ENCODE measurements at regions not wholly inside any gene's neighbourhood (a gene's known extent, or its start where the extent isn't known, plus 50 kb on each side); places are given as distances from the start of the nearest gene placed in this dataset.
"Not testable (repeated sequence)": the region's sequence is repeated elsewhere in the genome, so short reads cannot be mapped to it uniquely, and the experiment has no call there.

DNA sequence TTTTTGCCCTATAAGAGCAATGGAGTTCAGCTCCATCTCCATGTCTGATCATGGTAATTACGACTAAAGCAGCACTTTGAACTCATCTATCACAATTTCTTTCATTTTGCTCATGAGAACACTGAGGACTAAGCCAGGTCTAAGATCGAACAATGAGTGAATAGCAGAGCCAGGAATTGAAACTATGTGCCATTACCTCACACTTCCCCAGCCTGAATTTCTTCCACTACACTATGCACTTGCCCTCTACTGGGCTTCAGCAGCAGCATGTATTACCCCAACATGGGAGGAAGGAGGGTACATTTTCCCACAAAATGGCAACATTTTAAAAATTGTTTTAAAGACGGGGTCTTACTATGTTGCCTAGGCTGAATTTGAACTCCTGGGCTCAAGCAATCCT lies 274.7 kb upstream of the FGF13 start:
- no peak overlapping the region for H3K4me3 ChIP-seq
- no peak overlapping the region for H3K27ac ChIP-seq

DNA sequence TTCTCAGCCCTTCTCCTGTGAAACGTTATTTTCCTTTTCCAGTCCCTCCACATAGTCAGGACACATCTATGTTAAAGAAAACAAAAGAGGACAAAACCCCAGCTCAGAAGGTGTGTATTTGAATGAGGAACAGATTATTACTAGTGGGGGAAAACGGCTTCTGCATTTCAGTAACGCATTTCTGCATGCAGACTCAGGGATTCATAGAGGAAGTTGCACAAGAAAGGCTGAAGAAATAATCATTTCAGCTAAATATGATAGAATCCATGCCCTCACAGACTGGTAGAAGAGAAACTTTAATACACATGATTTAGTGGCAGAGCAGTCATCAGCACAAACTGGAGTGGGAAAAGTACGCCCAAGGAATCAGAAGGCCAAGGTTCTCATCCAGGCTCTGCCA lies 270.8 kb upstream of the FGF13 start:
- no peak overlapping the region for H3K27ac ChIP-seq
- H3K4me3 ChIP-seq: no peak overlapping the region

DNA sequence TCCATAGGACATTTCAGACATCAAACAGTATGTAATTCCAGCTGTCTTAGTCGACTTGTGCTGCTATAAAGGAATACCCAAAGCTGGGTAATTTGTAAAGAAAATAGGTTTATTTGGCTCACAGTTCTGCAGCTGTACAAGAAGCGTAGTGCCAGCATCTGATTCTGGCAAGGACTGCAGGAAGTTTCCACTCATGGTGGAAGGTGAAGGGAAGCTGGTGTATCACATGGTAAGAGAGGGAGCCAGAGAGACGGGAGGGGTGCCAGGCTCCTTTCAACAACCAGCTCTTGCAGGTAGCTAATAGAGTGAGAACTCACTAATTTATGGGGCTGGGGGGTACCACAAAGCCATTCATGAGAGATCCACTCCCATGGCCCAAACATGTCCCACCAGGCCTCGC lies 253.0 kb upstream of the FGF13 start:
- Histone ChIP-seq H3K27ac (no peak overlapping the region), H3K4me3 (no peak overlapping the region)

DNA sequence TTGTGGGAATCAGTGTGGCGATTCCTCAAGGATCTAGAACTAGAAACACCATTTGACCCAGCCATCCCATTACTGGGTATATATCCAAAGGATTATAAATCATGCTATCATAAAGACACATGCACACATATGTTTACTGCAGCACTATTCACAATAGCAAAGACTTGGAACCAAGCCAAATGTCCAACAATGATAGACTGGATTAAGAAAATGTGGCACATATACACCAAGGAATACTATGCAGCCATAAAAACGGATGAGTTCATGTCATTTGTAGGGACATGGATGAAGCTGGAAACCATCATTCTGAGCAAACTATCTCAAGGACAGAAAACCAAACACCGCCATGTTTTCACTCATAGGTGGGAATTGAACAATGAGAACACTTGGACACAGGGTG lies 250.9 kb upstream of the FGF13 start:
- not testable (repeated sequence) for H3K27ac ChIP-seq, H3K4me3 ChIP-seq

DNA sequence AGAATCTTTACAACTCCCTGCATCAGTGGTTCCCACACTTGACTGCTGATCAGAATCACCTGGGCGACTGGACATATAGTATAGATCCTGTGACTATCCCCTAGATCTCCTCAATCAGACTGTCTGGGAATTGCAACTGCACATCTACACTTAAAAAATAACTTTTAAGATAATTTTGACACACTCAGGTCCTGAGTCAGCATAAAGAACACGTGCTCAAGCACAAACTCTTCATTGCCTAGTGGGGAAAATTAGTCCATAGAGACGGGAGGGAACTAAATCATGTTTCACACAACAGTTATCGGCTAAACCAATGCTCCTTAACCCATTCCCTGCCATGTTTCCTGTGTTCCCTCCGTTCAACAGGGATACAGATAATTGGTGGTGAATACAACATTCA lies 243.5 kb upstream of the FGF13 start:
- Histone ChIP-seq H3K27ac (no peak overlapping the region), H3K4me3 (no peak overlapping the region)

DNA sequence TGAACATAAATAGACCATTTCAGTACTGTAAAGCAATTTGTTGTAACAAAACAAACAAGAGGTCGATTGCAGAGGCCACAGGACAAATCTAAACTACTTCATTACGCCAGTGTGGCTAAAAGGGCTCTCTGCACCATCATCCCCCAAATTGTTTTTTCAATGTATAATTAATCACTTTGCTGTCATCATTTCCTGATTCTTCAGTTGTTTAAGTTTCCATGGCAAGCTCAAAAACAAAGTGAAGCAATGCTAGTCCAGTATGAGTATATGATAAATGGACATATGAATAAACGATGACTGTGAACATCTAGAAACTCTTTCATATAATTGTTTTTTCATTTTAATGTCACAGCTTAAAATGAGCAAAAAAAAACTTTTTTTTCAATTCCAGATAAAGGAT lies 235.4 kb upstream of the FGF13 start:
- H3K27ac ChIP-seq: no peak overlapping the region
- no peak overlapping the region for H3K4me3 ChIP-seq

DNA sequence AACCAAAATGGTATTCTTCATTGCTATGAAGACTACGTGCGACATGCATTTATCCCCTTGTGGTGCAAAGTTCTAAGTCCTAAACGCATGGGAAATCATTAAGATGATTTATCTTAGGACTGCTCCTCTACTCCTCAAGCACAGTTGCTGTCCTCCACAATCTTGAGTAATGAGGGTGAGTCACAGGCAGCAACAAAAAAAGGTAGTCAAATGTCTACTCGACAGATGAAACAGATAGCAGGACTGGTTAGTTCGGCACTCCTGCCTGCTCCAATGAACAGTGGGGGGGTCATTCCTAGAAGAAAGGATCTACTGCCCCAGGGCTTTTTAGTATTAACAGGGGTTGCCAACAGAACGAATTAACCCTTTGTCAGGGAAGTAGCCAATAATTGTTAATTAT lies 233.7 kb upstream of the FGF13 start:
- Histone ChIP-seq H3K4me3 (no peak overlapping the region), H3K27ac (no peak overlapping the region)

DNA sequence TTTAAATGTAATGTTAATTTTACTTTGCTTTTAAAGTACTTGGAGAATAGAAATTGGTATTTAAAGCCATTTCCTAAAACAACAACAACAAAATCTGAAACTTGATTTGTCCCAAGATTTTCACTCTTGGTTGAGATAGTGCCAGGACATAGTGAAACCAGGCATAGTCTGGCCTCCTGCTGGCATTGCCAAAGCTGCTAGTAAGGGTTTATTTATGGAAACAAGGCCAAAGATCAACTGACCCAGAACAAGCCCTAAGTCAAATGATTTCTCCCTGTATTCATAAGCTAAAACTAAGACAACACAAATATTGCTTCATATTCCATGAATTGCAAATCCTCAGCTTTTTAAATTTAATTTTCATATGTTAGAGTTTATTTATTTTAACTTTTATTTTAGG lies 227.5 kb upstream of the FGF13 start:
- no peak overlapping the region for H3K27ac ChIP-seq
- no peak overlapping the region for H3K4me3 ChIP-seq

DNA sequence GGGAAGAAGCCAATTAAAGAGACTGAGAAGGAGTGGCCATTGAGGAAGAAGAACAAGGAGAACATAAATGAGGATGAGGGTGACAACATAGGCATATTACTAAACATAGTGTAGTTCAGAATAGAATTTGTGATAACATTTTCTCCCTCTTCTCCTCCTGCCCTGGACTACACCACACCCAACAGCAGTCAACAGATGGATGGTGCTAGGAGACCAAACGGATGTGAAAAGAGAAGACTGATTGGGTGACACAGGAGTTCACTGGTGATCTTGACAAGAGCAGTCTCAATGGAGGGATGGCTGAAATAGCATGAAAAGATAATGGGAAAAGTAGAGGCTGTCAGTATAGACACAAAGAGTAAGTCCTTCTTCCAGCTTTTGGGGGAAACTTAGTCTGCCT lies 226.5 kb upstream of the FGF13 start:
- Histone ChIP-seq H3K4me3 (no peak overlapping the region), H3K27ac (no peak overlapping the region)

DNA sequence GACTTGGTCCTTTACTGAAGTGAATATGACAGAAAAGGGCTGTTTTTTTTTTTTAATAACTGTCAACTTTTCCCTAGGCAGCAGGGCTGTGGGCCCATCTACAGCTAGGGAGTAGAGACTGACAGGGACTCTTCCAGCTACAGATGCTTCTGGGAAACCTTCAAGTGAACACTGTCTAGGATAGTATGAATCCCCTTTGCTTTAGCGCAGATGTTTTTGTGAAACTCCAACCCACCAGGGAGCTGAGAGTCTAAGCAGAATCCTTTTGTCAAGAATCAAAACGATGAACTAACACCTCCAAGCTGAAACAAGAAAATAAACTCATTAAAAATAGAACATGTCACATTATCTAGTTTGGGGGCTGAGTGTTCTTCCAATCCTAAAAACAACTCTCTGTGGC lies 219.7 kb upstream of the FGF13 start:
- Histone ChIP-seq H3K4me3 (no peak overlapping the region), H3K27ac (no peak overlapping the region)

DNA sequence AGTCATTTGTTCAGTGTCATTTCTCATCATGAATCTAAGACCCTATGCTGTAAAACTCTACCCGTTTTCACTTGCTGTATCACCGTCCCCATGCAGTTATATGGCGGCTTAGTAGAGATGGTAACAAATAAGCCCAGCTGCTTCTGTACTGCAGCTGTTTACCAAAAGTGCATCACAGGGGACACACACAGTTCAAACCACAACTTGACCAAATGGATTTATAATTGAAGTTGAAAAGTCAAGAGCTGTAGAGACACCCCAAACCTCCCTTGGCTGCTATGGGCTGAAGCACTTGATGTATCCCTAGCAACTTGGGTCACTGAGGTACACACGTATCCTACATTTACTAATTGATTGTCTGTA lies 219.0 kb upstream of the FGF13 start:
- Histone ChIP-seq H3K4me3 (no peak overlapping the region), H3K27ac (no peak overlapping the region)

DNA sequence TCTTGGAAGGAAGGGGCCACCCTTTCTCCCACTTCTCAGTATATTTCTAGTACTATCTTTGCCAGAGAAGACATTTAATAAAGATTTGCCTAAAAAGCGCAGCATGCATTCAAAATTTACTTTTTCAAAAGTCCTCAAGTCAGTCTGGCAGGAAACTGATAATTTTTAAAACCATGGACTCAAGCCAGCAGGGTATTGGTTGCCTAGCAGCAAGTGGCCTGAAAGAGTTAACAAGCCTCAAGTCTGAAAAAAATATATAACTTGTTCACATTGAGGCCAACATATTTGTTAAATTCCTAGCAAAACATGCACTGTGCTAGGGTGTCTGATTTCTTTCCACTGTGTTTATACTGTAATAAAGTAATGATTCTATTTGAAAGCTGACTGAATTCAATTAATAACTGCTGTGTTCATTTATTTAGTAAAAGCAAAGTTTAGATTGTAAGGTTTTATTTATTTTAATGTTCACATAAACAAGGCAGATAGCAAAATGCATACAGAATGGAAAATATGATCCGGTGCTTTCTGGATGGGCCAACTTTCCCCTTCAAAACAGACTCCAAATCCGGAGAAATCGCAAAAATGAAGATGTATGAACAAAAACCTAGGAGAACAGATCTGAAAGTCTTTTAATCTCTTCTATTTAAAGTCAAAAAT lies 218.5 kb upstream of the FGF13 start:
- no peak overlapping the region for H3K27ac ChIP-seq
- no peak overlapping the region for H3K4me3 ChIP-seq

DNA sequence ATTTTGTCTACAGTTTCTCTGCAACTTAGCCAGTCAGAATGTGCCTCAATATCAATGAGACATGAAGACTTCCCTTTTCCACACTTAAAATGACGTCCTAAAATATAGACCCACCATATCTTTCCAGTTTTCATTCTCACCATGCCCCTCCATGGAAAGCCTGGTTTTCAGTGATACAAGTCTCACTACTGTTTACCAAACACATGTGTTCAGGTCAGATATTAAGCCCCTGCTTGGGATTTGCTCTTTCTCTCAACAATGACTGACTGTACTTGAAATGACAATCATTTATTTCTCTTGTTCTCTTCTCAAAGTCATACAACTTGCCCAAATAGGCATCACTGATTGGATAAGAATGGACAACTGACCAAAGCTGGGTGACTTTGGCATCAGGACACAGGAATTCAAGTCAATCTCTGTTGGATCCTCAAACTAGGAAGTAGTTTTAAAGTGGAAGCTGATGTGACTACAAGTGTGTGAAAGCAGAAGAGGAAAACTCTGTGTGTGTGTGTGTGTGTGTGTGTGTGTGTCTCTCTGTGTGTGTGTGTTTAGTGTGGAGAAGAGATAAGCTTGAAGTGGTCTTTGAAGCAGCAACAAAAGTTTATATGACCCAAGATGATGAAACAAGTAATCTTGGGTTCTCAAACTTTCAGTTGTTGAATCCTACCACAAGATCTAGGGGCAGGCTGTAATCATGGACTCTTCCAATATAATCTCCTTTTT lies 217.4 kb upstream of the FGF13 start:
- H3K27ac ChIP-seq: no peak overlapping the region
- no peak overlapping the region for H3K4me3 ChIP-seq

DNA sequence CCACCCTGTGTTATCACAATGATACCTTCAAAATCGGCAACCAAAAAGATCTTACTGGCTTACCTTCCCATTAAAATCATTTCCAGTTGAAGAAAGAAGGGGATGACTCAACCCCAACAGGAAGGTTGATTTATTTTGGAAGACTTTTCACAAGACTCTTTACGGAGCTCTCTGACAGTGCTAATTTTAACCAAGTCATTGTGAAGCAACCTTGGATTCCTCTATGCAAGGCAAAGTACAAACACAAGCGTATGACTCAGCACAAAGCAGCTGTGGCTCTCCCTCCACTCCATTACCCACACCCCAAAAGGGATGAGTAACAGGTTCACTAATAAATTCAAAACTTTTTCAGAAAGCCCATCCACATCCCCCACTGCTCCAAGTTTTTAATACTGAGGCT lies 213.8 kb upstream of the FGF13 start:
- no peak overlapping the region for H3K27ac ChIP-seq
- H3K4me3 ChIP-seq: no peak overlapping the region

DNA sequence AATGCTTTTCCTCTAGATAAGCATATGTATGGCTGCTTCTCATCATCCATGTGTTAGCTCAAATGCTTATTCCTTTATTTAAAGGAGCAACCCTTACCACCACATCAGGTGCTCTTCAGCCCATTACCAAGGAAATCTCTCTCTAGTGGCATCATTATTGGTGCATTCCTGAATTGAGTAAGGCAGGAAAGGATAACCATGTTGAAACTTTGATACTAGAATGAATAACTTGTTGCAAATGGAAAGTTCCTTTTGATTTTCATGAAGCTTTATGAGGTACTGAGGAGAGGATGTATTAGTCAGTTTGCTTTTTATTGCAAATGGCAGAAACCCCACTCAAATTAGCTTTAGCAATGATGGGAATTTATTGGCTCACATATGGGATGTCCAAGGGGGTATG lies 212.3 kb upstream of the FGF13 start:
- H3K27ac ChIP-seq: no peak overlapping the region
- H3K4me3 ChIP-seq: no peak overlapping the region

DNA sequence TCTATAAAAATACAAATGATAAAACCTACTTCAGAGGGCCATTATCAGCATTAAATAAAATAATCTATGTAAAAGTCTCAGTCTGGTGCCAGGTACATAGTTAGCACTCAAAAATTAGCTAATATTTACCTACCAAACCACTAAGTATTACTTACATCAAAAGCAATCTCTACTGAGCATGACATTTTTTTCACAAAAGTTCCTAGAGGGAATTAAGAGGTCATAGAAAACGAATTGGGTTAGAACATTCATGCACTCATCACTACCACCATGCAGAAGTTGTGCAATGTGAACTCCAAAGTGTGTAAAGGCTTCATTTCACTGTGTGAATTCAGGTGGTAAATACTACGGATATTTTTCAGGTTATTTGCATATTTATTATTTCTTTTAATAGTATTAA lies 209.5 kb upstream of the FGF13 start:
- Histone ChIP-seq H3K4me3 (no peak overlapping the region), H3K27ac (no peak overlapping the region)

DNA sequence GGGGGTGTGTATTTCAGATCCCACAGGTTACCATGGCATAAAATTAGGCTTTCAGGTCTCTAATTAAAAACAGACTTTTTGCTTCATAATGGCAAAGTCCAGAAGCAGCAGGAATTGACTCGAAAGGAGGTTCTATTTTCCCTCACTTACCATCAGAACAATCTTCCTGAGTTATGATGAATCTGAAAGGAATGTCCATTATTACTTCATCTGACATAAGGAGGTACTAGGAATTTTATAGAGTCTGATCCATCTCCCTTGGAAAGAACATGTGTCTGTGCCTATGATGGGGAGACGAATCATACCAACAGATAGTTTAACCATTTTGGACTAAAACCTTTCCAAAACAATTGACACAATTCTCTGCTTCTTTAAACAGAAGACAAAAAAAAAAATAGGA lies 206.3 kb upstream of the FGF13 start:
- H3K27ac ChIP-seq: no peak overlapping the region
- no peak overlapping the region for H3K4me3 ChIP-seq

DNA sequence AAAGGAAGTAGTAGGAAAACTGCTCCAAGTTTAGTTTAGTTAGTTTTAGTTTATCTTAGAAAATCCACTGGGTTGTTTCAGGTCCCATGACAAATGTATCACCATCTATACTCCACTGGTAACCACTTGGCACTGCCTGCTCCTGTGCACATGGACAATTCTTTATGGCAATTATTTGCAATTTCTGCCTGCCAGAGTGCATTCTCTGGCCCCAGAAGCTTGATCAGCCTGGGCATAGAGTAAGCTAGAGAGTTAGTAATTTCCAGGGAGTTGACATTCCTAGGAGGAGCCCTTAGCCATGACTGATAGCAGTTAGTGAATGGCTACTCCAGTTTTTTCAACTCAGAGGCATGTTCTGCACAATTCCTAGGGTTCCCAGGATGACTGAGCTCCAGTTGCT lies 203.2 kb upstream of the FGF13 start:
- H3K27ac ChIP-seq: no peak overlapping the region

DNA sequence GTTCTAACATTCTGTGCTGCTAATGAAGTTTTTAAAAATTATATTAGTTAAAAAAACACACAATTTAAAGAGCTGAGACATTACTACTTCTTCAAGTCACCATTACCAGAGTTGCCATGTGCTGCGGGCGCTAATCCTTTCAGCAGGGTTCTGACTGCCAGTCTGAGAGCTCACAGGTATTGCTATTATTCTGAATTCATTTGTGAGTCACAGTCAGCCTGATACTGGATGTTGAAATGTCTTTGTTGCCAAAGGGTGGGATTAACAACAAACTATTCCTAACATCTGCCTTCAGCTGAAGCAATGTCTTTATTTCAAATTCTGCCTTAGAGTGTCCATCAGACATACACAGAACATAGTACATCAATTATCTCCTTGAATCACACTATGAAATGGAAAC lies 197.1 kb upstream of the FGF13 start:
- H3K4me3 ChIP-seq: no peak overlapping the region
- no peak overlapping the region for H3K27ac ChIP-seq

More for the DNA sequence above, 203.2 kb upstream of the FGF13 start:
- no peak overlapping the region for H3K4me3 ChIP-seq

DNA sequence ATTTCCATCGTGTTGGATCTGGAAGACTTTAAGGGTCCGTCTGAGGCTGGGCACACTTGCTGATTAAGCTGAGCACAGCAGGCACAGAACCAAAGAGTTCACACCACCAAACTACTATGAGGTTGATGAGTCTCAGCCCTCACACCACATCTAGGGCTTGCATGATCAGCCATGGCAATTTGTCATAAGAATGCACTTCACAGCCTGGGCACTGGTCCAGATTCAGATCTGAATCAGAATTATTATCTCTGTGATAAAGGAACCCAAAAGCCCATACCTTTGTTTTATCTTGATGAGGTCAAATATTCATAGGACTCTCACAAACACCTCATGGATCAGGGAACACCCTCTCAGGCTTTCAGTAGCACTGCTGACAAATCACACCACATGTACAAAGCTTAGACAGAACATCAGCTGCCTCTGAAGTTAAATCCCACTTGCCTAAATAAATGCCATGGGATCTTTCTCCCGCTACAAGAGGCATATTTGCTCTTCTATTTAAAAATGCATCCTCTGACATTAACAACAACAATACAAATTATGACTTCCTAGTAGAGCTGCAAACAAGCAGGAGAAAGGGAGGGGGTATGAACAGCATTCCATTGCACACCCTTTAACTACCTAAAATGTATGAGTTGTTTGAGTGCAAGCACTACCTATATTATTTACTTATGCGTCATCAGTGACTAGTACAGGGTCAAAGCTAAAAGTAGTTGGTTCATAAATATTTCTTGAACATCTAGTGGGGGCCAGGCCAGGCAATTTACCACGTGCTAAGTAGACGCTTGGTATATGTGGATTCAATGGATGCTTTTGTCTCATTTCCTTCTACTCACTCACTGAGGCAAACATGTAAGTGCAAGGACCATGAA lies 186.3 kb upstream of the FGF13 start:
- no peak overlapping the region for H3K4me3 ChIP-seq
- H3K27ac ChIP-seq: no peak overlapping the region

DNA sequence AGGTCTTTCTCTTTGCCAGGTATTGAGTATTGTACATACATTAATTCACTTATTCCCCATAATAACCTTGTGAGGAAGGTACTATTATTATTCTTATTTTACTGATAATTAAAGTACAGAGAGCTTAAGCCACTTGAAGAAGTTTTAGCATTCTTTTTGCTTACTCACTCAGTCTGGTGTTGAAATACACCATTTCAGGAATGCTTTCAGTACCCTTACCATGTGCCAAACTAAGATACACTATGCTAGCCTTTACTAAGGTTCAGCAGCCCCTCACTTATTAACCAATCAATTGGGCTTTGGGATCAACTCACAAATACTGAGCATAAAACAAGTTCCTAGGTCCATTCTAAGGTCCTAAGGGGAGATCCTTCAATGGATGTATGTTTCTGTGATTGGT lies 179.0 kb upstream of the FGF13 start:
- no peak overlapping the region for H3K4me3 ChIP-seq
- no peak overlapping the region for H3K27ac ChIP-seq
